ENCODE measurements at regions not wholly inside any gene's neighbourhood (a gene's known extent, or its start where the extent isn't known, plus 50 kb on each side); places are given as distances from the start of the nearest gene placed in this dataset.

- TF ChIP-seq CTCF (IDR thresholded peaks at IDR 0.05) (no peak), POLR2A (IDR thresholded peaks at IDR 0.05) (no peak), EP300 (IDR thresholded peaks at IDR 0.05) (no peak)
These were observed 163.5 kb upstream of the TCERG1L start for GRCh38 chr10:131475043-131475442.

Data from gastroesophageal sphincter (tissue), 3 donors.